SK-N-SH treated with all-trans-retinoic acid at 6 μM for 48 hours (cell line): ENCODE measurements at regions not wholly inside any gene's neighbourhood (a gene's known extent, or its start where the extent isn't known, plus 50 kb on each side); places are given as distances from the start of the nearest gene placed in this dataset.
"Not testable (repeated sequence)": the region's sequence is repeated elsewhere in the genome, so short reads cannot be mapped to it uniquely, and the experiment has no call there.

Experiments used
- ATAC-seq: fragments of 200-7000 bp; cut with Tn5 transposase; 3 replicates; pipeline ENCODE4 v1.9.1; 2020; ENCODE audit warnings: mild to moderate bottlenecking, moderate library complexity
- ARNTL ChIP-seq: fragments of 450-650 bp; formaldehyde crosslinking; IDR thresholded peaks from 2 replicates; pipeline ENCODE4 v1.5.0; 2020; ENCODE audit warnings: low read depth, mild to moderate bottlenecking, moderate library complexity, borderline replicate concordance
- BACH2 ChIP-seq: fragments of 250-450 bp; sonication (Bioruptor Pico); IDR thresholded peaks from 2 replicates; pipeline ENCODE4 v1.9.0; 2021; ENCODE audit warnings: mild to moderate bottlenecking, borderline replicate concordance
- ESRRG ChIP-seq: fragments of 250-450 bp; sonication (Bioruptor Pico); IDR thresholded peaks from 2 replicates; pipeline ENCODE4 v1.6.1; 2021; ENCODE audit warnings: mild to moderate bottlenecking
- GLIS3 ChIP-seq: fragments of 250-450 bp; sonication (Bioruptor Pico); IDR thresholded peaks from 2 replicates; pipeline ENCODE4 v1.5.0; 2020; ENCODE audit warnings: mild to moderate bottlenecking, moderate library complexity
- ISL1 ChIP-seq: fragments of 250-450 bp; sonication (Bioruptor Pico); IDR thresholded peaks from 2 replicates; pipeline ENCODE4 v2.1.2; 2022; ENCODE audit warnings: mild to moderate bottlenecking, moderate library complexity
- POU6F1 ChIP-seq: fragments of 250-450 bp; sonication (Bioruptor Pico); IDR thresholded peaks from 2 replicates; pipeline ENCODE4 v1.8.0; 2021; ENCODE audit warnings: low read depth, mild to moderate bottlenecking, moderate library complexity, borderline replicate concordance
- PPARA ChIP-seq: fragments of 250-450 bp; sonication (Bioruptor Pico); IDR thresholded peaks from 2 replicates; pipeline ENCODE4 v1.5.0; 2020; ENCODE audit warnings: mild to moderate bottlenecking, borderline replicate concordance
- RARB ChIP-seq: fragments of 250-450 bp; sonication (Bioruptor Pico); IDR thresholded peaks from 2 replicates; pipeline ENCODE4 v1.8.0; 2021; ENCODE audit warnings: mild to moderate bottlenecking, moderate library complexity
- SNAI2 ChIP-seq: fragments of 250-450 bp; sonication (Bioruptor Pico); IDR thresholded peaks from 2 replicates; pipeline ENCODE4 v1.5.0; 2020; ENCODE audit warnings: mild to moderate bottlenecking, moderate library complexity
- TCF4 ChIP-seq: fragments of 250-450 bp; sonication (Bioruptor Pico); IDR thresholded peaks from 2 replicates; pipeline ENCODE4 v1.8.0; 2021; ENCODE audit warnings: mild to moderate bottlenecking, moderate library complexity, borderline replicate concordance
- TOX ChIP-seq: fragments of 250-450 bp; sonication (Bioruptor Pico); IDR thresholded peaks from 2 replicates; pipeline ENCODE4 v1.8.0; 2021; ENCODE audit warnings: mild to moderate bottlenecking, moderate library complexity, borderline replicate concordance
- ZC3H10 ChIP-seq: fragments of 250-450 bp; sonication (Bioruptor Pico); IDR thresholded peaks from 2 replicates; pipeline ENCODE4 v1.5.1; 2021; ENCODE audit warnings: mild to moderate bottlenecking, moderate library complexity
- ZFP3 ChIP-seq: fragments of 250-450 bp; sonication (Bioruptor Pico); IDR thresholded peaks from 2 replicates; pipeline ENCODE4 v1.5.0; 2020; ENCODE audit warnings: mild to moderate bottlenecking, moderate library complexity
- ZFP30 ChIP-seq: fragments of 450-650 bp; formaldehyde crosslinking; IDR thresholded peaks from 2 replicates; pipeline ENCODE4 v1.5.0; 2022; ENCODE audit warnings: mild to moderate bottlenecking, moderate library complexity
- ZNF565 ChIP-seq: fragments of 450-650 bp; formaldehyde crosslinking; conservative IDR thresholded peaks from 2 replicates; pipeline ENCODE4 v1.5.0; 2020; ENCODE audit warnings: low read depth, mild to moderate bottlenecking, moderate library complexity
- ZNF70 ChIP-seq: fragments of 450-650 bp; formaldehyde crosslinking; IDR thresholded peaks from 2 replicates; pipeline ENCODE4 v1.5.0; 2020; ENCODE audit warnings: mild to moderate bottlenecking, moderate library complexity
- ZNF8 ChIP-seq: fragments of 450-650 bp; formaldehyde crosslinking; IDR thresholded peaks from 2 replicates; pipeline ENCODE4 v1.5.0; 2020; ENCODE audit warnings: mild to moderate bottlenecking, moderate library complexity
- TF ChIP-seq, protein P1 (sequence below): fragments of 250-450 bp; sonication (Bioruptor Pico); IDR thresholded peaks from 2 replicates; pipeline ENCODE4 v1.5.1; 2020; ENCODE audit warnings: low read depth, mild to moderate bottlenecking, moderate library complexity
- TF ChIP-seq, protein P2 (sequence below): fragments of 250-450 bp; sonication (Bioruptor Pico); IDR thresholded peaks from 2 replicates; pipeline ENCODE4 v1.5.0; 2020; ENCODE audit warnings: mild to moderate bottlenecking, moderate library complexity
- TF ChIP-seq, protein P3 (sequence below): fragments of 250-450 bp; sonication (Bioruptor Pico); IDR thresholded peaks from 2 replicates; pipeline ENCODE4 v1.8.0; 2020; ENCODE audit warnings: mild to moderate bottlenecking, moderate library complexity, borderline replicate concordance

GRCh38 chr3:135598597-135598996 lies 366.9 kb upstream of the PPP2R3A start:
- no peak for ATAC-seq
- TF ChIP-seq ZNF70 (CRISPR knock-in tag): no peak
- TF ChIP-seq ZFP3: no peak
- no peak for TF ChIP-seq ZNF8 (CRISPR knock-in tag)
- no peak for TF ChIP-seq ESRRG
- TF ChIP-seq POU6F1 (CRISPR knock-in tag): no peak
- no peak for TF ChIP-seq TOX (CRISPR knock-in tag)

DNA sequence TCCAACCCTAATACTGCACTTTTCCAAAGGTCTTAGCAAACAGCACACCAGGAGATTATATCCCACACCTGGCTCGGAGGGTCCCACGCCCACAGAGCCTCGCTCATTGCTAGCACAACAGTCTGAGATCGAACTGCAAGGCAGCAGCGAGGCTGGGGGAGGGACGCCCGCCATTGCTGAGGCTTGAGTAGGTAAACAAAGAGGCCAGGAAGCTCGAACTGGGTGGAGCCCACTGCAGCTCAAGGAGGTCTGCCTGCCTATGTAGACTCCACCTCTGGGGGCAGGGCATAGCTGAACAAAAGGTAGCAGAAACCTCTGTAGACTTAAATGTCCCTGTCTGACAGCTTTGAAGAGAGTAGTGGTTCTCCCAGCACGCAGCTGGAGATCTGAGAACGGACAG lies 361.0 kb upstream of the PPP2R3A start:
- ATAC-seq: not testable (repeated sequence)

GRCh38 chr3:135618123-135618522 lies 347.4 kb upstream of the PPP2R3A start:
- no peak for ATAC-seq
- TF ChIP-seq ZFP30 (CRISPR knock-in tag): no peak
- TF ChIP-seq RARB (CRISPR knock-in tag): no peak
- TF ChIP-seq PPARA (CRISPR knock-in tag): no peak
- TF ChIP-seq ESRRG: no peak
- TF ChIP-seq ISL1 (CRISPR knock-in tag): no peak
- TF ChIP-seq ARNTL: no peak

DNA sequence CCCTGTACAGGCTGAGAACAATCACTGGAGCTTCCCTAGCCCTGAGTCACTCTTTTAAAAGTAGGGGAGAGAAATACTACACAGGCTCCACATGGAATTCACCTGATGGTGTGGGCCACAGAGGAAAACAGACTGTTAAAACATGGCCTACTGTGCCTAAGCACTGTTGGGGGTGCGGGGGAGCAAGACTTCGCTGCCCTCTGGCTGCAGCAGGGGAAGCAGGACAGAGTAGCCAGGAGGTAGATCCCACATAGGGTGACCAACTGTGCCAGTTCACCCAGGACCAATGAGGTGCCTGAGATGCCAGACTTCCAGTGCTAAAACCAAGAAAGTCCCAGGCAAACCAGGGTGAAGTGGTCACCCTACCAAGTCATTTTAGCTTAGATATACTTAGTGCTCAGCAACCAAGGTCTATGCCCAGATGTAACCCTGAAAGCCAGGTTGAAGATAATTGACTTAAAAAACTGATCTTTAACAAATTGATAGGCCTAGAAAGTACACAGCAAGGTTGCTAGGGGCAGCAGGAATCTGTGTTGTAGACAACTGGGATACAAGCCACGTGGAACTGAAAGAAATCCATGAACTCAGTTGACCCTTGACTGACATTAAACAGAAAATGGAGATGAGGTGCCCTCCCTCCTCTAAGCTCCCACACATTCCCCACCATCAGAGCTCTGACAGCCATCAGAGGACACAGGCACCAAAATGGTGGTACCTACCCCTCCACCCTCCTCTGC lies 344.2 kb upstream of the PPP2R3A start:
- ATAC-seq: no peak
- TF ChIP-seq, protein P1, sequence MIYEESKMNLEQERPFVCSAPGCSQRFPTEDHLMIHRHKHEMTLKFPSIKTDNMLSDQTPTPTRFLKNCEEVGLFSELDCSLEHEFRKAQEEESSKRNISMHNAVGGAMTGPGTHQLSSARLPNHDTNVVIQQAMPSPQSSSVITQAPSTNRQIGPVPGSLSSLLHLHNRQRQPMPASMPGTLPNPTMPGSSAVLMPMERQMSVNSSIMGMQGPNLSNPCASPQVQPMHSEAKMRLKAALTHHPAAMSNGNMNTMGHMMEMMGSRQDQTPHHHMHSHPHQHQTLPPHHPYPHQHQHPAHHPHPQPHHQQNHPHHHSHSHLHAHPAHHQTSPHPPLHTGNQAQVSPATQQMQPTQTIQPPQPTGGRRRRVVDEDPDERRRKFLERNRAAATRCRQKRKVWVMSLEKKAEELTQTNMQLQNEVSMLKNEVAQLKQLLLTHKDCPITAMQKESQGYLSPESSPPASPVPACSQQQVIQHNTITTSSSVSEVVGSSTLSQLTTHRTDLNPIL (CRISPR knock-in tag): no peak
- TF ChIP-seq SNAI2 (CRISPR knock-in tag) (no peak), TCF4 (CRISPR knock-in tag) (no peak)

DNA sequence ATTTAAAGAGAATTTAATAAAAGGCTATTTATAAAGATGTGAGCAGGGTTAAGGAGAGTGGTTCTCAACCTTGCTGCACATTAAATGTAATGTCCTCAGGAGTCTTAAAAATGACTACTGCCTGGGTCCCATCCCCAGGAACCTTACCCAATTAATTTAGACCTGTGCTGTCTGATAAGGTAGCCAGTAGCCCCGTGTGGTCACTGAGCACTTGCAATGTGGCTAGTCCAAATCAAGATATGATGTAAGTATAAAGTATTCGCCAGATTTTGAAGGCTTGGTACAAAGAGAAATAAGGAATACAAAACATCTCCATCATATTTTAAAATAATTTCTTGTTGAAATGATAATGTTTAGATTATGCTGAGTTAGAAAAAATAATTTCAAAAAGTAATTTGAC lies 343.3 kb upstream of the PPP2R3A start:
- no peak for ATAC-seq
- TF ChIP-seq POU6F1 (CRISPR knock-in tag) (no peak), ISL1 (CRISPR knock-in tag) (no peak), ARNTL (no peak), TCF4 (CRISPR knock-in tag) (no peak), ZNF70 (CRISPR knock-in tag) (no peak), TOX (CRISPR knock-in tag) (no peak), ZNF8 (CRISPR knock-in tag) (no peak), BACH2 (CRISPR knock-in tag) (no peak), ZFP30 (CRISPR knock-in tag) (no peak), PPARA (CRISPR knock-in tag) (no peak), SNAI2 (CRISPR knock-in tag) (no peak), RARB (CRISPR knock-in tag) (no peak), ESRRG (no peak), ZNF565 (CRISPR knock-in tag) (no peak), GLIS3 (CRISPR knock-in tag) (no peak), ZC3H10 (CRISPR knock-in tag) (no peak)
- TF ChIP-seq, protein P1 (CRISPR knock-in tag): no peak
- TF ChIP-seq, protein P2, sequence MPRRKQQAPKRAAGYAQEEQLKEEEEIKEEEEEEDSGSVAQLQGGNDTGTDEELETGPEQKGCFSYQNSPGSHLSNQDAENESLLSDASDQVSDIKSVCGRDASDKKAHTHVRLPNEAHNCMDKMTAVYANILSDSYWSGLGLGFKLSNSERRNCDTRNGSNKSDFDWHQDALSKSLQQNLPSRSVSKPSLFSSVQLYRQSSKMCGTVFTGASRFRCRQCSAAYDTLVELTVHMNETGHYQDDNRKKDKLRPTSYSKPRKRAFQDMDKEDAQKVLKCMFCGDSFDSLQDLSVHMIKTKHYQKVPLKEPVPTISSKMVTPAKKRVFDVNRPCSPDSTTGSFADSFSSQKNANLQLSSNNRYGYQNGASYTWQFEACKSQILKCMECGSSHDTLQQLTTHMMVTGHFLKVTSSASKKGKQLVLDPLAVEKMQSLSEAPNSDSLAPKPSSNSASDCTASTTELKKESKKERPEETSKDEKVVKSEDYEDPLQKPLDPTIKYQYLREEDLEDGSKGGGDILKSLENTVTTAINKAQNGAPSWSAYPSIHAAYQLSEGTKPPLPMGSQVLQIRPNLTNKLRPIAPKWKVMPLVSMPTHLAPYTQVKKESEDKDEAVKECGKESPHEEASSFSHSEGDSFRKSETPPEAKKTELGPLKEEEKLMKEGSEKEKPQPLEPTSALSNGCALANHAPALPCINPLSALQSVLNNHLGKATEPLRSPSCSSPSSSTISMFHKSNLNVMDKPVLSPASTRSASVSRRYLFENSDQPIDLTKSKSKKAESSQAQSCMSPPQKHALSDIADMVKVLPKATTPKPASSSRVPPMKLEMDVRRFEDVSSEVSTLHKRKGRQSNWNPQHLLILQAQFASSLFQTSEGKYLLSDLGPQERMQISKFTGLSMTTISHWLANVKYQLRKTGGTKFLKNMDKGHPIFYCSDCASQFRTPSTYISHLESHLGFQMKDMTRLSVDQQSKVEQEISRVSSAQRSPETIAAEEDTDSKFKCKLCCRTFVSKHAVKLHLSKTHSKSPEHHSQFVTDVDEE: no peak
- TF ChIP-seq, protein P3, sequence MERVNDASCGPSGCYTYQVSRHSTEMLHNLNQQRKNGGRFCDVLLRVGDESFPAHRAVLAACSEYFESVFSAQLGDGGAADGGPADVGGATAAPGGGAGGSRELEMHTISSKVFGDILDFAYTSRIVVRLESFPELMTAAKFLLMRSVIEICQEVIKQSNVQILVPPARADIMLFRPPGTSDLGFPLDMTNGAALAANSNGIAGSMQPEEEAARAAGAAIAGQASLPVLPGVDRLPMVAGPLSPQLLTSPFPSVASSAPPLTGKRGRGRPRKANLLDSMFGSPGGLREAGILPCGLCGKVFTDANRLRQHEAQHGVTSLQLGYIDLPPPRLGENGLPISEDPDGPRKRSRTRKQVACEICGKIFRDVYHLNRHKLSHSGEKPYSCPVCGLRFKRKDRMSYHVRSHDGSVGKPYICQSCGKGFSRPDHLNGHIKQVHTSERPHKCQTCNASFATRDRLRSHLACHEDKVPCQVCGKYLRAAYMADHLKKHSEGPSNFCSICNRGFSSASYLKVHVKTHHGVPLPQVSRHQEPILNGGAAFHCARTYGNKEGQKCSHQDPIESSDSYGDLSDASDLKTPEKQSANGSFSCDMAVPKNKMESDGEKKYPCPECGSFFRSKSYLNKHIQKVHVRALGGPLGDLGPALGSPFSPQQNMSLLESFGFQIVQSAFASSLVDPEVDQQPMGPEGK (CRISPR knock-in tag): no peak
